ELR (cell line): ENCODE measurements at regions not wholly inside any gene's neighbourhood (a gene's known extent, or its start where the extent isn't known, plus 50 kb on each side); places are given as distances from the start of the nearest gene placed in this dataset.
"Not testable (repeated sequence)": the region's sequence is repeated elsewhere in the genome, so short reads cannot be mapped to it uniquely, and the experiment has no call there.

Experiments
- DNase-seq: peaks from one replicate; pipeline ENCODE4 v3.0.0-alpha.2; 2015; ENCODE audit warnings: low read depth

DNA sequence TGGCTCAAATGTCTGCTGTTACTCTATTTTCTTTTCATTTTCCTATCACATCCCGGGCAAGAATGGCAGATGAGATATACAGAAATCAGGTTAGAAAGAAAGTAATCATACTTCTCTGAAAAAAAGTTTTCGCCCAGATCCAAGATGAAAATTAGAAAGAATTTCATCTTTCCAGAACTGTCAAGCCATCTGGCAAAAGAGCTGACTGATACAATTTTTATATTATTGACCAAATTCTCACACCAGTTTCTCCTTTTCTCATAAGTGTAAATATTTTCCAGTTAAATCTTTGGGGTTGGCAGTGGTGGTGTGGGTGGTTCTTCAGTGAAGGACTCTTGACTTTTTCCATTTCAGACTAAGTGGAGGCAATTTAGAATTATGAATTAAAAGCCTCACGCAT lies 371.9 kb downstream of the CD83 start:
- no peak for DNase-seq

DNA sequence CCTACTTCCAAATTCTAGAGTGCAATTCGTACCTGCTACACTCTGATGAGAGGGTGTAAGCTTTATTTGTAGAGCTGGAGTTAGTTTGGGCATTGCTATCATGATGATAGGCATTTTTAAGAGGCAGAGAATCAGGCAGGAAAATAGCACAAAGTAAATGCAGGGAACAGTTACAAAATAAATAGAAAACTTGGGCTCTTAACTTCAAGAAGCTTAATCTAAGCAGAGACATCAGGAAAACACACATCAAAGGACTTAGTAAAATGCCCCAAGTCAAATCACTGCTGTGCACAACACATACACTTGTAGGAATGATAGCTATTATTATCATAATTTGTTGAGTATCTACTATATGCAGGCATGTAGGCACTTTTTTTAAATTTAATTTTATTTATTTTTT lies 381.2 kb downstream of the CD83 start:
- no peak for DNase-seq

DNA sequence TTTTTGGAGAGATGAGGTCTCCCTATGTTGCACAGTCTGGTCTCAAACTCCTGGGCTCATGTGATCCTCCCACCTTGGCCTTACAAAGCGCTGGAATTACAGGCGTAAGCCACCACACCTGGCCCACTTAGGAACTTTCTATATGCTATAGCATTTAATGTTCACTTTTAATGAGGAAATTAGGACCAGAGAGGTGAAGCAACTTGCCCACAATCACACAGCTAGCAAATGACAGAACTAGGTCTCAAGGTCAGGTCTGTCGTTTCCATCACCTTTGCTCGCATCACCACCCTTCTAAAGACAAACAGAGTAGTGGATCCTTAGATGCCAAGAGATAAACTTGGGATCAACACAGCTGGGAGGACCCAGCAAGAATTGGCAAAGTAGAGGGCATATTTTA lies 381.7 kb downstream of the CD83 start:
- no peak for DNase-seq

DNA sequence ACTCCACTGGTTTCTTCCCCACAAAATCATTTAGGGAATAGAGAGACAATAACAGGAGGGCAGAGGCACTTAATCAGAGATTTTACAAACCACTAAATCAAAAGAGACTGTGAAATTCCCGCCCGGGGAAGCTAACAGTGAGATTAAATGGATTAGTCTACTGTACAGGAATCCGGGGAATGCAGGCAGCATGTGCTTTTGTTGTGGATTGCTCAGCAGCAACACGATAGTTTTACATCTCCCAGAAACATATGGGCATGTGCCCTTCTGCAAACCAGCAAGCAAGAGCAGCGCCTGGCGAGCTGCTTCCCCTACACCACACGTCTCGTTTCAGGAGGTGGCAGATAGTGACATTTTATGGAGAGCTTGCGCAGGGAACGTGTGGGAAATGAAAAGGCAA lies 382.3 kb downstream of the CD83 start:
- peak; percentile 88 for DNase-seq

DNA sequence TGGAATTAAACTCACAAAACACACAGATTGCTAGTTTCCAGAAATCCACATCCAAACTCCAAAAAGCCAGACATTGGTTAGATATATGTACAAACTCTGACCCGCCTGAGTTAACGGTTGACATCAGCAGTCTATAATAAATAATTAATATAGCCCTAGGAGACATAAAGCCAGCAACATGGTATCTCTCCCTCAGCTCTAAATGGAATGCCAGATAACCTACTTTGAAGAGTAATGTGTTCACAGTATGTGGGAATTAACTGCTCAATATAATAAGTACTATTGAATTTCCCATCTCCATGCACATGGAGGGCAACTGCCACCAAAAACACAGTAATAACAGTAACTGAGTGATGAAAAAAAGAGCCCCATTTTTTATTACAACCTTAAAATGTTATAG lies 383.2 kb downstream of the CD83 start:
- no peak for DNase-seq

DNA sequence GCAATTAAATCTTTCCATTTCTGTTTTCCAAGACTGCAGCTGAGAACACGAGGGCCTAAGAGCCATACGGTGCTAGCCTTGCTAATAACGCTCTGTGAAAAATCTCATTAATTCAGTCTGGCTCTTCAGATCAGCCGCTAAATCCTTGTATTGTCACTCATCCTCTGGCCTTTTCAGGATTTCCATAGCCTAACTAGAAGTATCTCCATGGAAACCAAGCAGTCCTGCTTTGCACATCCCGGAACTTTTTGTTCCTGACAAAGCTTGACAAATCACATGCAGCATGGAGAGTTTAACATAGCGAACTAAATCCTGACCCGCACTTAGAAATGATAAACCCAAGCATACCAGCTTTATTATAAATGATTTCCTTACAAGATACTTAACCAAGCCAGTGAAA lies 383.7 kb downstream of the CD83 start:
- DNase-seq, result no peak

DNA sequence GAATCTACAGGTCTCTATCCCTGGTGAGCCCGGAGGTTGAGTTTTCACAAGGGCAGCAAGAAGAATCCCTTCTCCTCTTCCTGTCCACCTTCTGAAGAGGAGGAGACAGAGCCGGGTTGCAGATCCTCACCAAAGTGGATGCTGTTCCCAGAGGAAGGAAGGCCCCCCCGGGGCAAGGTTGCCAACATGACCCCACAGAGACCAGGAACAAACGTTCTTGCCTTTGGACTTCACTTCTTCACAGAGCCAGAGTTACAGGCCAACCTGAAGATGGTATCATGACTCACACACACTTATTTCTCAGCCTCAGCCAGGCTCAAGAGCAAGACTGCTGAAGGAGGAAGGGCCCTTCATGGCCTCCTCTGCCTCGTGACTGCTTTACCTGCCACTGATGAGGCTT lies 384.3 kb downstream of the CD83 start:
- peak; percentile 18 for DNase-seq

DNA sequence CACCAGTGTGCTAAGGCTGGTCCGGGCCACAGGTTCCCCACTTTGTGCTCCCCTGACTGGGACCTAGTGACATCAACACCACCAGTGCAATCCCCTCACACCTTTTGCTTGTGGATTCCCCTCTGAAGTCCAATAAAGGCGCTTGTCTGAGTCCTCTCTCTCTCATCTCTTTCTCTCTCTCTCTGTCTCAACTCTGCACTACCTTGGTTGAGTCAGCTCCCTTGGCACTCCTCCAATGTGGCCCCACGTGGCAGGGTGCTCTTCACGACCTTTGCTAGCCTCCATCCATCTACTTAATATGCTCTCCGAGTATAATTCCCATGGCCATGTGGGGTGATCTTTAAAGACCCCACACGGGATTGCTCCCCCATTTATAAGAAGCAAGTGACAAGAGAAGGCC lies 385.0 kb downstream of the CD83 start:
- DNase-seq, result peak; percentile 51

DNA sequence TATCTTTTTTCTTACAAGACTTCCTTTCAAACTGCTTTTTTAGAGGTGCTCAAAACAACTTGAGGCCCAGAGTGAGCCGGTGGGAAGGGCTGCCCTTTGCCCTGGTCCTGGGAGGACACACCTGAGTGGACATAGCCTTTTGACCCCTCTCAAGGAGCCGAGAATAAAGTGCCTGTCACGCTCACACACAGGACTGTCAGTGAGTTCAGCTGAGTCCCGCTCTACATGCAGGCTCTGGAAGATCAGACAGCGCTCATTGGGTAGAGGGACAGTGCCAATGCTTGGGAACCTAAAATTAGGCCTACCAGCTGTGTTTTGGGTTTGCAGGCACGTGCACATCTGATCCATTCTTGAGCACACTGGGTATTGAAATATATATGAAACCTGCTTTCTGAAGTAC lies 387.8 kb downstream of the CD83 start:
- DNase-seq, result no peak

DNA sequence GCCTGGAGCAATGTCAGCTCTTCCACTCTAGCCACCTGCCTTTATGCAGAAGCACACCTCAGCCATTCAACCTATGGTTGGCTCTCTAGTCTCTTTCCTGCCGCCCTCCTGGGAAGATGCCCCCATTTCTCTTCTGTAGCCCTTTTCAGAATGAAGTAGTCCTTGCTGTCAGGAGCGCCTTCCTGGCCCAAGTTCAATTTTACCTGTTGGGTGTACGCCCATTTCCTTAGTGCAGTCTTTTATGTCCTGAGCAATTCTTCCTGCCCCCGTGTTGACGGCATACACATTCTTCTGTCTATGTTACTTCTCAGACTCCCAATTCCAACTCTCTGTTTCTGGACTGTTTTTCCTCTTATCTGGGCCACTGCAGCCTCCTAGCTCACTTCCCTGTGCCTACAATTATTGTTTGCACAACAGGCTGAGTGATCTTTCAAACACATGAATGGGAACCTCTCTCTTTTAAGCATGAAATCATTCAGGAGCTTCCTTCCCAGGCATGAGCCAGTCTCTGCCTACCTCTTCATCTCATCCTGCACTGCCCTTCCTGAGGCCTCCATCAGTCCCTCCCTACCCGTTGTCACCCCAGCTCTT lies 389.2 kb downstream of the CD83 start:
- DNase-seq, result no peak

DNA sequence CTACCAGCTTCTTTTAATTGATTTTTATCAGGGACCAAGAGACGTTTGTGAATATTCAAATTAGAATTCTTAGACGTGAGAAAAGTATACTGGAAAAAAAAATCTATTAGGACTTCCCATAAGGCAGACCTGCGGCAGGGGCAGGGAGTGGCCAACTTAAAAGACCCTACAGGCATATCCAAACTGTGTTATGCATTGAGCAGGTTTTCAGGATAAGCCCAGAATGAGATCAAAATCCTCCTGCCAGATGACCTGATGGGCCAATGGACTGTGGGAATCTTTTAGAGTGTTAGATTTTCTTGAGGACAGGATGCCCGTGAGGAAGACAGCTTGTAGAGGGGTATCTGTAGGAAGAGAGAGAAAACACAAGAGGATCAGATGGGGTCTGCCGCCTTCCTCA lies 391.5 kb downstream of the CD83 start:
- DNase-seq, result no peak

DNA sequence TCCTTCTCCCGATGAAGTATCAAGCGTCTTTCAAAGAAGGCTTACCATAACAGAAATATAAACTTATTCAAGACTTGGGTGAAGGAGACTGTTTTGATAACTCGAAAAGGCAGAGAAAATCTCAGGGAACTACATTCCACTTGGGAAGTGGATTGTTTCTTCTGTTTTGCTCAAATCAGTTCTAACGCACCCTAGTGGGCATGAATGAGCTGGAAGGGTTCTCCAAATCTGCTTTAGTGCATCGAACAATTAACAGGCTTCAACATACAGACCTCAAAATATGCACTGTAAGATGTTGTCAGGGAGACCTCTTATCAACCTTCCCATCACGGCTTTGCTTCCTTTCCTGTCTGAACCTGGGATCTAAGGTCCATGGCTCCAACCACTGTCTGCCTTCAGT lies 392.5 kb downstream of the CD83 start:
- DNase-seq, result no peak

DNA sequence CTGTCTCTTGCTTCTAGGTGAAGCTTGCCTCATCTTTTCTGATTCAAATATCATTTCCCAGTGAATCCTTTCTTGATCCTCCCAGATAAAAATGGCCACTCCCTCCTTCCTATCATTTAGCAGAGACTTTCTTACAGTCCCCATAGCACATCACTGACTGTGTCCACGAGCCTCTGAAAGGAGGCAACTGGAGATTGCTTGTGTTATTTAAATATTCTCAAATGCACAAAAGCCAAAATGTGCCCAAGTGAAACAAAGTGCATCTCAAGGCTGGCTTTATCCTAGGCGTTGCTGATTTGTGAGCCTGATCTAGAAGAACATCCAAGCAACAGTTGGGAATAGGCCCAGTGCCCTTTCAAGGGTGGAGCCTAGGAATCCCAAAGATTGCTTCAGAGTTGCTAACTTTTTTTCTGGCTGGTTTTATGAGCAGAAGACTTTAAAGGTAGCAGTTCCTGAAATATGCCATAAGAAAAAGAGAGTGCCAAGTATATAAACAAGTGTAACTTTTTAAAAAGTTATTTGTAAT lies 393.6 kb downstream of the CD83 start:
- no peak for DNase-seq

DNA sequence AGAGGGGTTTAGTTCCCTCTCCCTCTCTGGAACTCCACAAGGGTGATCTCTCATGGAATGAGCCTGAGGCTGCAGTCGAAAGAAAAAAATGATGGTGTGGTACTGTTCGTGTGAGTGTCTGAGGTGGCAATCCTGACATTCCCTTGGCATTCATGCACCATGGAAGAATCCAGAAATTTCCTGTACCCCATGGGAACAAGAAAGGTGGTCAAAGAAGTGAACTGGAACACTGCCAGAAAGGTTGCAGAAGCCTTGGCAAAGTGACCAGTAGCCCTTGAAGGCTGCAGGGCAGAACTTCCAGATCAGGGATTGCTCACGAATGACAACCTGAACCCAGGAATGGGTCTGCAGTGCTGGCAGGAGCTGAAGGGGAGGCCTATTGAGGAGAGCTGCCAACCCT lies 394.7 kb downstream of the CD83 start:
- DNase-seq, result no peak

DNA sequence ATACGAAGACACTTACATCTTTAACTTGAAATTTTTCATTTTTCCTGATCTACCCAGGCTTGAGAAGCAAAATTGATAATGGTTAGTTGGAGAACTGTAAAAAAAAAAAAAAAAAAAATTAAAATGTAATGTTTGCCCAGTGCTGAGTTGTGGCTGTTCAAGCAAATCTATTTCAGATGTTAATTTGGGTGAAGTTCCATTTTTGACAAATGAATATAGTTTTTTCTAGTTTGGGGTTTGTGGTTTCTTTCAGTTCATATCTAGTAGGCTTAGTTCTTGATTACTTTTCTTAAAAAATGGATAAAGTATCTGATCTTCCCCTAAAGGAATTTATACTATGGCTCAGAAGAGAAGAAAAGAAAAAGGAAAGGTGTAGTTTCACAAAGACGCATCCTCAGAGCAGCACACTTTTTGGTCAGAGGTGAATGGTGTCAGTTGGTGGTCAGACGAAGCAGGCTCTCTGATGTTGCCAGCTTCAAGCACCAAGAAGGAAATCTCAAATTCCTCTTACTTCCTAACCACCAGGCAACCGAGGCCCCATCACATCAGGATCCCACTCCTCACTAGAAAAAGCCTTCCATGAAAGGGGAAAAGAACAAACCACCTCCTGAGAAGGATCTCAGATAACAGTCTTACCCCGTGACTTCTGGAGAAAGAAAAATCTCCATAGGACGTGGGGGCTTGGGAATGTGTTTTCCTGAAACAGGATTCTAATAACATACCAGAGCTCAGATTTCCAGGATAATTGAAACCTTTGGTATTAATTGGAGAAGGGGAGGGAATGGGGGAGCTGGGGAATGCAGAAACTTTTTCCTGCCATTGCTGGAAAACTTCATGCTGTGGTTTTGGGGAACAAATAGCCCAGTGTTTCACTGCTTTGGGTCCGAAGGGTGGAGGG lies 396.2 kb downstream of the CD83 start:
- no peak for DNase-seq

DNA sequence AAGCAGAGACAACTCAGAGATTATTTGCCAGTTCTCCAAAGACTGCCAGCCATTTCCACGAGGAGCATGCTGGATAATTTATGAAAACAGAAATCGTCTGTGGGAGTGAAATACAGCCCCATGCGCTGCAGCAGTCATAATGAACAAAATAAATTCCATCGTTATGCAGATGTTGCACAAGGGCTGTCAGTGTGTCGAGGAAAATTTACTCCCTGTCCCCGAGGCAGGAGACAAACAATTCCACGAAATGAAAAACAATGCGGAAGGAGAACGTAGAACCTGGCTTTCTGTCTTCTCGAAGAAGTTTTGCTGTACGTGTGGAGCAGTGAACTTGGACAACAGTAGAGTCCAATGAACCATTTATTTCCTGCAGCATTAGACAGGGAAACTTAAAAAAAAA lies 399.4 kb downstream of the CD83 start:
- DNase-seq, result no peak

DNA sequence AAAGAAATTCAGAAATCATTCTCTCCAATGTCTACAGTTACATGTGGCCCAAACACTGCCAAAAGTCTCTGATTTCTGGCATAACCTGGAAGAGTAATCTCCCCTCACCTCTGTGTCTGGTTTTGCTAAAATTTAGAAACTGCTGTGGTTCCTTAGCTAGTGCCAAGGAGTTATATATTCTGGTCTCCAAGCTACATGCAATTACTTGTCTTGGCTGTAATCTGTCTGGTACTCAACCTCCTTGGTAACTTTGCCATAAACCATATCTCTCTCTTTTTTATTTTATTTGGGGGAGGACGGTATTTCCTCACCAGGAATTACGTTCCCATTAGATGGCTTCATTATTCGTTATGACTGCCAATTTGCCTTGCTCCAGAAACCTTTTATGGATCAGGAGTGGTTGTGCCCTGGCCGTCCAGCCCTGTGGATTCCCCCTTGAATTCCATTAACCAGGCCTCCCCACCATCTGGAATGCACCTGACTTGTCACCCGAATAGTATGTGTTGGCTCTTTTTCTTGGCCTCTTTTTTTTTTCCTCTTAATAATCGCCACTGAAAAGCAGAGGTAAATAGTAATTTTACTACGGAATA lies 400.0 kb downstream of the CD83 start:
- no peak for DNase-seq

DNA sequence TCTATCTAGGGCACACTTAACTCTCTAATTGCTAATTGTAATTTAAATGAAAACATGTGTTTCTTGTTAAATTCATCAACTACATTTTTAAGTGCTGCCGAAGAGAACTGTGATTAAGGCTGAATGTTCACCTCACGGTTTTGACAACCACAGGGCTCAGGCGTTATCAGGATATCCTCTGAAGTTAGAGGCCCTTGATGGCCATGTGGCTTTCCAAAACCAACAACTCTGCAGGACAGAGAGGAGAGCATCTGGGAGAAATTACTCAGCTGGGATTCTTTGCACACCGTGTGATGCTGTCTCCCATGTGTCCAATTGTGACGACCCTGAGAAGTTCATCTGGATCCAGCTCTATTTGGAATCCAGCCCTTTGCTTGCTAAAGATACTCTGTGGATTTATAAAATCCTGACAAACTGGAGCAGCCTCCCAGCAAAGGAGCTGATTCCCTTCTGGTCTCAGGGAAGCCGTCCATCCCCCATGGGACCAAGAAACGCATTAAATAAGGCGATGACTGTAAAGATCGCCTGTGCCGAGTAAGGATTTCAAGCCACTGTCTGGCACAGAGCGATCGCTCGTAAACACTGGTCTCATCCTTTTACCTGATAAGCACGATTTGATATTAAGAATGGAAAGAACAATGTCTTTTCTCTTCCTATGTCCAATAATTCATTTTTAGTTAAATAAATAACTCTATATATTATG lies 401.1 kb downstream of the CD83 start:
- no peak for DNase-seq

DNA sequence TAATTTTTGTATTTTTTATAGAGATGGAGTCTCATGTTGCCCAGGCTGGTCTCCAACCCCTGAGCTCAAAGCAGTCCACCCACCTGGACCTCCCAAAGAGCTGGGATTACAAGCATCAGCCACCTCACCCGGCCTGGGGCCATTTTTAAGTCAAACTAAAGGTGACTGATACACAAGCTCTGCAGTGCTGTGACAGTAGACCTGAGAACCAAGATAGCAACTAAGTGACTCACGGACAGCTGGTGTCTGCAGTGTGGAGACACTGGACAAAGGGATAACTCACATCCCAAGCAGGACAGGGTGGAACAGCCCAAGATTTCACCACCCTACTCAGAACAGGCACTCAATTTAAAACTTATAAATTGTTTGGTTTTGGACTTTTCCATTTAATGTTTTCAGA lies 402.5 kb downstream of the CD83 start:
- peak; percentile 65 for DNase-seq

DNA sequence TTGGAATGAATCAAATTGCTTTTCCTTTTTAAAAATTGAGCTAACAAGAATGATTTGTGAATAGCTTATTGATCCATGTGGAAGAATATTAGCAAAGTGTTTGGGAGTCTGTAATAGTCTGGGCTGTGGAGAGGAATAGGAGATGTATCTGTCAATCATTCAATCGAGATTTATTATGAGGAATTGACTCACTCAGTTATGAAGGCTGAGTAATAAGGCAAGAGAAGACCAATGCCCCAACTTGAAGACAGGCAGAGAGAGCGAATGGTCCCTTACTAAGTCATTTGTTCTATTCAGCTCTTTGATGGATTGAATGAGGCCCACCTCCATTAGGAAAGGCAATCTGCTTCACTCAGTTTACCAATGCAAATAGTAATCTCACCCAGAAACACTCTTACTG lies 403.0 kb downstream of the CD83 start:
- DNase-seq, result no peak

DNA sequence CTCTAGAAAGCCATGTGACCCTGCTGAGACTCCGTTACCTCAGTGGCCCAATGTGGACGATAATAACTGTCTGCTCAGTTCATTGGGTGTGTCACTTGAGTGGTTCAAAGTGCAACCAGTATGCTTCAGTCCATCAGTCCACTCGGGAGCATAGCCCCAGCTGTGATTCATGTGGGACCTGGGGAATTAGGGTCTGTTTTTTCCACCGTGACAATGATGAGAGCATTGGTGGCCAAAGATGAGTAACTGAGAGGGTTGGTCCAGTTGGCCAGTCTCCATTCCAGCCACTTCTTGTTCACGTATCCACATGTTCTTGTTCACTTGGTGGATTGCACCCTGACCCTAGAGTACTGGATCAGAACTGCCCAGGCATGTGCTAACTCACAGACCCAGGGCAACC lies 403.6 kb downstream of the CD83 start:
- DNase-seq, result no peak

DNA sequence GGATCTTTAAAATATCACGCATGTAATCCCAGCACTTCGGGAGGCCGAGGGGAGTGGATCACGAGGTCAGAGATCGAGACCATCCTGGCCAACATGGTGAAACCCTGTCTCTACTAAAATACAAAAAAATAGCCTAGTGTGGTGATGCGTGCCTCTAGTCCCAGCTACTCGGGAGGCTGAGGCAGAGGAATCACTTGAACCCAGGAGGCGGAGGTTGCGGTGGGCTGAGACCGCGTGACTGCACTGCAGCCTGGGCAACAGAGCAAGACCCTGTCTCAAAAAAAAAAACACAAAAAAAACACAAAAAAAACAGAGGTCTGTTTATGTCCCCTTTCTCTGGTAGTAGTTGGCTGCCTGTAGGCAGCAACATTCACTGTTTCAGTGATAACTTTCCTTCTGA lies 404.3 kb downstream of the CD83 start:
- DNase-seq, result not testable (repeated sequence)

DNA sequence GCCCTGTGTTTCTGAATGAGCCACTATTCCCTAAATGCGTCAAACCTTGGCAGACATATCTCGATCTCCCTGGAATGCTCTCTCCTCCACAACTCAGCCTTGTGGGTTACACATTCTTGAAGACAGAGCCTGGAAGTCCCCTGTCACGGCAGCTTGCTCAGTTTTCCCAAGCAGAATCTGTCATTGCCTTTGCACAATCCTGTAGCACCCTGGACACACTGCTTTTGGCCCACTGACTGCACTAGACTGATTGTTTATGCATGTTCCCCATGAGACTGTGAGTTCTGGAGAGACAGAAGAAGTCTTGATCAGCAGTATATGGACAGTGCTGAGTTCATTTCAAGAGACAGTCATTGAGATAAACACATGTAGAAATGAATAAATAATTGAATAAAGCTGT lies 406.7 kb downstream of the CD83 start:
- DNase-seq, result no peak
